ENCODE measurements at regions not wholly inside any gene's neighbourhood (a gene's known extent, or its start where the extent isn't known, plus 50 kb on each side); places are given as distances from the start of the nearest gene placed in this dataset.

DNA sequence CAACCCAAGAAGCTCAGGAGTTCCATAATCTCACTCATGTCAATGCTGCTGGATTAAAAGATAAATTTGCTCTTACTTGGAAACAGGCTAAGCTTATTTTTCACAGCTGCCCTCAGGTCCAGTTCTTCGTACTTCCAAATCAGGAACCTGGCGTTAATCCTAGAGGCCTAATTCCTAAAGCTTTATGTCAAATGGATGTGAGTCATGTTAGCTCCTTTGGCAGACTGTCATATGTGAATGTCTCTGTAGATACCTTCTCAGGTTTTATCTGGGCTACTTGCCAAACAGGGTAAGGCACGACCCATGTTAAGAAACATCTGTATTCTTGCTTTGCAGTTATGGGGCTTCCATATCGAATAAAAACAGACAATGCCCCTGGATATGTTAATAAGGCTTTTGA lies 504.6 kb downstream of the ALG10 start:
- Histone ChIP-seq H3K4me1 (ENCODE audit: control insufficient read depth, low read length) (no peaks in the 10 kb centered on the region), H3K9me2 (replicated peaks; ENCODE audit: control insufficient read depth, low read length) (no peaks in the 10 kb centered on the region), H4K20me1 (ENCODE audit: control insufficient read depth, insufficient read depth, low read depth, low read length) (no peaks in the 10 kb centered on the region), H3K79me2 (ENCODE audit: control insufficient read depth, low read length) (no peaks in the 10 kb centered on the region), H3K9me3 (ENCODE audit: control insufficient read depth, insufficient read depth, low read length) (no peaks in the 10 kb centered on the region), H3F3A (ENCODE audit: control insufficient read depth, insufficient read depth) (no peaks in the 10 kb centered on the region), H3K27ac (ENCODE audit: low read depth, low read length) (no peak overlapping the region), H3K4me2 (ENCODE audit: low read length) (no peak overlapping the region), H3K27me3 (ENCODE audit: control insufficient read depth, low read length) (no peaks in the 10 kb centered on the region), H3K36me3 (ENCODE audit: control insufficient read depth, low read length) (no peaks in the 10 kb centered on the region), H3K4me3 (ENCODE audit: low read length) (no peak overlapping the region)
- TF ChIP-seq EZH2phosphoT487 (IDR thresholded peaks at IDR 0.05; ENCODE audit: borderline replicate concordance, low read length): no peak
- TF ChIP-seq, protein P1, sequence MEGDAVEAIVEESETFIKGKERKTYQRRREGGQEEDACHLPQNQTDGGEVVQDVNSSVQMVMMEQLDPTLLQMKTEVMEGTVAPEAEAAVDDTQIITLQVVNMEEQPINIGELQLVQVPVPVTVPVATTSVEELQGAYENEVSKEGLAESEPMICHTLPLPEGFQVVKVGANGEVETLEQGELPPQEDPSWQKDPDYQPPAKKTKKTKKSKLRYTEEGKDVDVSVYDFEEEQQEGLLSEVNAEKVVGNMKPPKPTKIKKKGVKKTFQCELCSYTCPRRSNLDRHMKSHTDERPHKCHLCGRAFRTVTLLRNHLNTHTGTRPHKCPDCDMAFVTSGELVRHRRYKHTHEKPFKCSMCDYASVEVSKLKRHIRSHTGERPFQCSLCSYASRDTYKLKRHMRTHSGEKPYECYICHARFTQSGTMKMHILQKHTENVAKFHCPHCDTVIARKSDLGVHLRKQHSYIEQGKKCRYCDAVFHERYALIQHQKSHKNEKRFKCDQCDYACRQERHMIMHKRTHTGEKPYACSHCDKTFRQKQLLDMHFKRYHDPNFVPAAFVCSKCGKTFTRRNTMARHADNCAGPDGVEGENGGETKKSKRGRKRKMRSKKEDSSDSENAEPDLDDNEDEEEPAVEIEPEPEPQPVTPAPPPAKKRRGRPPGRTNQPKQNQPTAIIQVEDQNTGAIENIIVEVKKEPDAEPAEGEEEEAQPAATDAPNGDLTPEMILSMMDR (IDR thresholded peaks at IDR 0.05; ENCODE audit: low read depth, low read length, poor library complexity, severe bottlenecking): no peak

DNA sequence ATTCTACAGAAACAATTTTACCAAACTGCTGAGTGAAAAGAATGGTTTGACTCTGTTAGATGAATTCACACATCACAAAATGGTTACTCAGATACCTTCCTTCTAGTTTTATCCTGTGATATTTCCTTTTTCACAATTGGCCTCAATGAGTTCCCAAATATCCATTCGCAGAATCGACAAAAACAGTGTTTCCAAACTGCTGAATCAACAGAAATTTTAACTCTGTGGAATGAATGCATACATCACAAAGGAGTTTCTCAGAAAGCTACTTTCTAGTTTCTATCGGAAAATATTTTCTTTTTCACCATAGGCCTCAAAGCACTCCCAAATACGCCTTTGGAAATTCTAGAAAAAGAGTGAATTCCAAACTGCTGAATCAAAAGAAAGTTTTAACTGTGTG lies 525.0 kb downstream of the ALG10 start:
- no peaks in the 10 kb centered on the region for H3K27me3 ChIP-seq (ENCODE audit: control insufficient read depth, low read length)
- H3K4me3 ChIP-seq (ENCODE audit: low read length): no peak overlapping the region
- TF ChIP-seq EZH2phosphoT487 (IDR thresholded peaks at IDR 0.05; ENCODE audit: borderline replicate concordance, low read length): no peak
- TF ChIP-seq, protein P1 (IDR thresholded peaks at IDR 0.05; ENCODE audit: low read depth, low read length, poor library complexity, severe bottlenecking): no peak
- no peaks in the 10 kb centered on the region for H3K4me1 ChIP-seq (ENCODE audit: control insufficient read depth, low read length)
- no peak overlapping the region for H3K27ac ChIP-seq (ENCODE audit: low read depth, low read length)
- no peaks in the 10 kb centered on the region for H3K79me2 ChIP-seq (ENCODE audit: control insufficient read depth, low read length)
- no peaks in the 10 kb centered on the region for H4K20me1 ChIP-seq (ENCODE audit: control insufficient read depth, insufficient read depth, low read depth, low read length)
- no peaks in the 10 kb centered on the region for H3K9me2 ChIP-seq (replicated peaks; ENCODE audit: control insufficient read depth, low read length)
- no peak overlapping the region for H3K4me2 ChIP-seq (ENCODE audit: low read length)
- H3K36me3 ChIP-seq (ENCODE audit: control insufficient read depth, low read length): no peaks in the 10 kb centered on the region
- peaks cover 10% of the 10 kb centered on the region; the same call in 1 of the 2 replicates for H3K9me3 ChIP-seq (ENCODE audit: control insufficient read depth, insufficient read depth, low read length)
- no peaks in the 10 kb centered on the region for H3F3A ChIP-seq (ENCODE audit: control insufficient read depth, insufficient read depth)

GRCh38 chr12:34591966-34592365 lies 569.7 kb downstream of the ALG10 start:
- Histone ChIP-seq H3K9me3 (ENCODE audit: control insufficient read depth, insufficient read depth, low read length) (peaks cover 29% of the 10 kb centered on the region), H3F3A (ENCODE audit: control insufficient read depth, insufficient read depth) (no peaks in the 10 kb centered on the region), H3K4me3 (ENCODE audit: low read length) (no peak overlapping the region), H3K27me3 (ENCODE audit: control insufficient read depth, low read length) (no peaks in the 10 kb centered on the region), H3K9me2 (replicated peaks; ENCODE audit: control insufficient read depth, low read length) (no peaks in the 10 kb centered on the region), H3K4me2 (ENCODE audit: low read length) (no peak overlapping the region), H3K4me1 (ENCODE audit: control insufficient read depth, low read length) (no peaks in the 10 kb centered on the region), H3K79me2 (ENCODE audit: control insufficient read depth, low read length) (no peaks in the 10 kb centered on the region), H3K27ac (ENCODE audit: low read depth, low read length) (no peak overlapping the region), H4K20me1 (ENCODE audit: control insufficient read depth, insufficient read depth, low read depth, low read length) (no peaks in the 10 kb centered on the region), H3K36me3 (ENCODE audit: control insufficient read depth, low read length) (no peaks in the 10 kb centered on the region)
- no peak for TF ChIP-seq EZH2phosphoT487 (IDR thresholded peaks at IDR 0.05; ENCODE audit: borderline replicate concordance, low read length)
- TF ChIP-seq, protein P1 (IDR thresholded peaks at IDR 0.05; ENCODE audit: low read depth, low read length, poor library complexity, severe bottlenecking): no peak

All from DOHH2 (cell line).